ENCODE measurements at regions not wholly inside any gene's neighbourhood (a gene's known extent, or its start where the extent isn't known, plus 50 kb on each side); places are given as distances from the start of the nearest gene placed in this dataset.
A peak's percentile ranks its signal among the peaks of the same experiment; 100 is the strongest.
"Not testable (repeated sequence)": the region's sequence is repeated elsewhere in the genome, so short reads cannot be mapped to it uniquely, and the experiment has no call there.

- DNase-seq: not testable (repeated sequence)
Observed at GRCh38 chr6:5836597-5836996, 170.1 kb downstream of the NRN1 start.

GRCh38 chr6:5833120-5833519 is 173.6 kb downstream of the NRN1 start:
- no peak for DNase-seq

GRCh38 chr6:5832668-5833067 is 174.1 kb downstream of the NRN1 start:
- no peak for DNase-seq

GRCh38 chr6:5831219-5831862 is 175.4 kb downstream of the NRN1 start:
- DNase-seq: peak; percentile 92 to 93

DNA sequence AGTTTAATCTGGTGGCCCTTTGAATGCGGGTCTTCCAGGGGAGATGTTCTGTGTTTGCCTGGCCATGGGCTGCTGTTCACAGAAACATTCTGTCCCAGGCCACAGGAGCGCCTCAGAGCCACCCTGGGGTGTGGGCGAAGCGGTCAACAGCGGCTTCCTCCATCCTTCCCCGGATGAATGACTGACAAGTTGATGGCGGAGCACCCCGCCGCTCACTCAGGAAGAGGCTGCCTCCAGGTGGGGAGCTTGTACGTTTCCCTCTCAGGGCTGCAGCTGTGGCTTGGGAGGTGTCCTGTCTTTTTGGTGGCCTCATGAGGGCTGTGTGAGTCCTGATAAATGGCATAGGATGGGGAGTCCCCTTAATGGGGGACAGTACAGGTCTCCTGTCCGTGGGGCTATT is 178.4 kb downstream of the NRN1 start:
- no peak for DNase-seq

GRCh38 chr6:5827056-5827904 is 179.4 kb downstream of the NRN1 start:
- DNase-seq: peak; percentile 48 to 53

- DNase-seq: peak in 1 of 2 experiments; percentile 17
Observed at GRCh38 chr6:5824382-5824983, 182.2 kb downstream of the NRN1 start.

Measured in Kasumi-1 (cell line).